ENCODE measurements at regions not wholly inside any gene's neighbourhood (a gene's known extent, or its start where the extent isn't known, plus 50 kb on each side); places are given as distances from the start of the nearest gene placed in this dataset.

GRCh38 chr7:131170440-131171271 is 157.0 kb upstream of the MKLN1 start:
- FAIRE-seq: no peak
- DNase-seq (ENCODE audit: insufficient read length): no peak
- TF ChIP-seq TAF1 (IDR thresholded peaks at IDR 0.05; ENCODE audit: borderline replicate concordance, low read depth, low read length) (no peak), POLR2A (IDR thresholded peaks at IDR 0.05; ENCODE audit: low read depth, low read length) (no peak), POLR2AphosphoS5 (IDR thresholded peaks at IDR 0.05; ENCODE audit: low read depth, low read length) (no peak)

GRCh38 chr7:131173145-131173890 is 154.4 kb upstream of the MKLN1 start:
- TF ChIP-seq POLR2AphosphoS5 (IDR thresholded peaks at IDR 0.05; ENCODE audit: low read depth, low read length): no peak
- no peak for TF ChIP-seq TAF1 (IDR thresholded peaks at IDR 0.05; ENCODE audit: borderline replicate concordance, low read depth, low read length)
- no peak for TF ChIP-seq POLR2A (IDR thresholded peaks at IDR 0.05; ENCODE audit: low read depth, low read length)
- no peak for FAIRE-seq
- DNase-seq (ENCODE audit: insufficient read length): no peak

- no peak for DNase-seq (ENCODE audit: insufficient read length)
- TF ChIP-seq POLR2A (IDR thresholded peaks at IDR 0.05; ENCODE audit: low read depth, low read length): no peak
- TF ChIP-seq POLR2AphosphoS5 (IDR thresholded peaks at IDR 0.05; ENCODE audit: low read depth, low read length): no peak
- no peak for TF ChIP-seq TAF1 (IDR thresholded peaks at IDR 0.05; ENCODE audit: borderline replicate concordance, low read depth, low read length)
- FAIRE-seq: no peak
Observed at GRCh38 chr7:131174391-131174790, 153.3 kb upstream of the MKLN1 start.

DNA sequence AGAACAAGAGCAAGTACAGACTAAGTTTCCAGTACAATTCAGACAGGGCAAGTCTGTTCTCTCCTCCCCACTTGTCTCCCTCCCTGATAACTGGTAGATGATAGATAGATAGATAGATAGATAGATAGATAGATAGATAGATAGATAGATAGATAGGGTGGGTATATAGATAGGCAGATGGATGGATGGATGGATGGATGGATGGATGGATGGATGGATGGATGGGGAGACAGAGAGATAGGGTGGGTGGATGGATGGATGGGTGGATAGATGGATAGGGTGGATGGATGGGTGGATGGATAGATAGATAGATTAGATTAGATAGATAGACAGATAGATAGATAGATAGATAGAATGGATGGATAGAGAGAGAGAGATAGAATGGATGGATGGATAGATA is 152.8 kb upstream of the MKLN1 start:
- FAIRE-seq (no peak), DNase-seq (ENCODE audit: insufficient read length) (no peak)
- no peak for TF ChIP-seq POLR2A (IDR thresholded peaks at IDR 0.05; ENCODE audit: low read depth, low read length)
- no peak for TF ChIP-seq POLR2AphosphoS5 (IDR thresholded peaks at IDR 0.05; ENCODE audit: low read depth, low read length)
- TF ChIP-seq TAF1 (IDR thresholded peaks at IDR 0.05; ENCODE audit: borderline replicate concordance, low read depth, low read length): no peak

DNA sequence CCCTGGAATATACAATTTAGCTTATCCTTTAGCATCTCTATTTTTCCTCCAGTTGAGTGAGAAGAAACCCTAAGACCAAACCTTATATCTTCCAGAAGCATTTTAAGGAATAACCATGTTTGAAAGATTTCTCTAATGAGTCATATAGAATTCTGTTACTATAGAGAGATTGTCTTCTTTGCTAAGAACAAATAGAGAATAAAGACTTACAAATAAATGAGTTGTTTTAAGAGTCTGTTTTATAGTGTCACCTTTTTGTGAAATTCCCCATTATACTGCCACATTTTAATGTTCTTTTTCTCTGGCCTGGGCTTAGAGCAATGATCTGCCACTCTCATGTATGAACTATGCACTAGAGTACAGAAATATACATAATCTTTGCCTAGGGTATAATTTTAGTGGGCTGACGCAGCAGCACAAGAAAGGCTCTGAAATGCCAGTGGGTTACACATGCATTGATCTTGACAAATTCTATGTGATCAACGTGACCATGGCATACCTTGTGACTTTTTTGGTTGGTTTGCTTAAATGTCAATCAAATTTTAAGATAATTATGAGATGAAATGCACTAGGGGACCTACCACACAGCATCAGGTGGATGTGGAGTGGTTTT is 145.1 kb upstream of the MKLN1 start:
- no peak for TF ChIP-seq POLR2AphosphoS5 (IDR thresholded peaks at IDR 0.05; ENCODE audit: low read depth, low read length)
- no peak for TF ChIP-seq TAF1 (IDR thresholded peaks at IDR 0.05; ENCODE audit: borderline replicate concordance, low read depth, low read length)
- TF ChIP-seq POLR2A (IDR thresholded peaks at IDR 0.05; ENCODE audit: low read depth, low read length): no peak
- DNase-seq (ENCODE audit: insufficient read length): no peak
- no peak for FAIRE-seq

- FAIRE-seq (no peak), DNase-seq (ENCODE audit: insufficient read length) (no peak)
- TF ChIP-seq TAF1 (IDR thresholded peaks at IDR 0.05; ENCODE audit: borderline replicate concordance, low read depth, low read length) (no peak), POLR2A (IDR thresholded peaks at IDR 0.05; ENCODE audit: low read depth, low read length) (no peak), POLR2AphosphoS5 (IDR thresholded peaks at IDR 0.05; ENCODE audit: low read depth, low read length) (no peak)
Observed at GRCh38 chr7:131183072-131183471, 144.6 kb upstream of the MKLN1 start.

GRCh38 chr7:131183611-131184119 is 144.0 kb upstream of the MKLN1 start:
- DNase-seq (ENCODE audit: insufficient read length) (no peak), FAIRE-seq (no peak)
- TF ChIP-seq TAF1 (IDR thresholded peaks at IDR 0.05; ENCODE audit: borderline replicate concordance, low read depth, low read length) (no peak), POLR2A (IDR thresholded peaks at IDR 0.05; ENCODE audit: low read depth, low read length) (no peak), POLR2AphosphoS5 (IDR thresholded peaks at IDR 0.05; ENCODE audit: low read depth, low read length) (no peak)

- DNase-seq (ENCODE audit: insufficient read length) (no peak), FAIRE-seq (no peak)
Observed at GRCh38 chr7:131186816-131187215, 140.9 kb upstream of the MKLN1 start.

DNA sequence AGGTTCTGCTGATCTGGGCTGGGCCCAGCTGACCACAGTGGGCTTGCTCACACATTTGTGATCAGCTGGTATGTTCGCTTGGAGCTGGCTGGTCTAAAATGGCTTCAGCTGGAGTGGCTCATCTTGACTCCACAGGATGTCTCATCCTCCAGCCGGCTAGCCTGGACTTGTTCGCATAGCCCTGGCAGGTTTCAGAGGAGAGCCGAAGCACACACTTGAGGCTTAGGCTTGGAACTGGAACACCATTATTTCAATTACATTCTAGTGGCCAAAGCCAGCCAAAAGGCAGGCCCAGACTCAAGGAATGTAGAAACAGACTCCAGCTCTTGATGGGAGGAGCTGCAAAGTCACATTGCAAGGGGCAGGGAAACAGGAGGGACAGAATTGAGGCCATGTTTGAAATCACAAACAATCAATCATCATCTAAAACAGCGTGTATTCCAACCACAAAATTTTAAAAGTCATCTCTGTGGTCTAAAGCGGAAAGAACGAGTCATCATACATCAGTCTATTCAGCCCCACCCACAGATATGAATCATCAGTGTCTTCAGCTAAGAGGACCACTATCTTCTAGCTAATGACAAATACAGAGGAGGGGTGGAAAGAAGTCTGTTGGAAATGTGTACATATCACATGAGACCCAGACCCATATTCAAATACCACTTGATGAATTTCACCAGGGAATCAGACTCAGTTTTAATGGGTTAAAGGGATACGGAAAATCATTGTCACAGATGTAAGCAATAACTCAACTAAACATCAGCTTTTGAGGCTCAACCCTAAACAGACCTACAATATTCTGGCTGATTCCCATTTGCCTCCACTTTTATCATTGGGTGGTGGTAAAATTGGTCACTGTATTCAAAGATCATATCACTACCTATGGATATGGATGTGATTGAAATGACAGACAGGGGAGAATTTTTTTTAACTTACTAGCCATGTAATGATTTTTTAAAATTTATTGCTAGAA is 139.0 kb upstream of the MKLN1 start:
- TF ChIP-seq TAF1 (IDR thresholded peaks at IDR 0.05; ENCODE audit: borderline replicate concordance, low read depth, low read length) (no peak), POLR2A (IDR thresholded peaks at IDR 0.05; ENCODE audit: low read depth, low read length) (no peak), POLR2AphosphoS5 (IDR thresholded peaks at IDR 0.05; ENCODE audit: low read depth, low read length) (no peak)
- FAIRE-seq (peak; percentile 70), DNase-seq (ENCODE audit: insufficient read length) (no peak)

More at GRCh38 chr7:131186816-131187215, 140.9 kb upstream of the MKLN1 start:
- TF ChIP-seq POLR2AphosphoS5 (IDR thresholded peaks at IDR 0.05; ENCODE audit: low read depth, low read length) (no peak), POLR2A (IDR thresholded peaks at IDR 0.05; ENCODE audit: low read depth, low read length) (no peak), TAF1 (IDR thresholded peaks at IDR 0.05; ENCODE audit: borderline replicate concordance, low read depth, low read length) (no peak)

DNA sequence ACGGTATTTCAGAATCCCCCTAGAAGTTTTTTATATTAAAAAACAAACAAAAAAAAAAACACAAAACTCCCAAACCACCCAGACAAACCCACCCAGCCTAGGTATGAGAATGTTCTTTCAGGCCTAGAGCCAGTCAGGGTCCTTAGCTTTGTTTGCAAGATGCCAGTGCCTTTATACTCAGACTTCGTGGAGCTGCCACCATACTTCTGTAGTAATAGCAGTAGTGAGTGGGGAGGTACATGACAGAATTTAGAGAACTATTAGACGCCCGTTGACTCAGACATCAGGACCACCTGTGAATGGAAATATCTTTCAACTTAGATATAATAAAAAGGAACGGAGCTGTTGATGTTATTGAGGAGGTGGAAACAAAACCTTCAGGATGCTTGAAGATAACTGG is 138.2 kb upstream of the MKLN1 start:
- FAIRE-seq (no peak), DNase-seq (ENCODE audit: insufficient read length) (no peak)
- TF ChIP-seq POLR2AphosphoS5 (IDR thresholded peaks at IDR 0.05; ENCODE audit: low read depth, low read length) (no peak), POLR2A (IDR thresholded peaks at IDR 0.05; ENCODE audit: low read depth, low read length) (no peak), TAF1 (IDR thresholded peaks at IDR 0.05; ENCODE audit: borderline replicate concordance, low read depth, low read length) (no peak)

All from GM12892 (cell line).